ENCODE measurements at regions not wholly inside any gene's neighbourhood (a gene's known extent, or its start where the extent isn't known, plus 50 kb on each side); places are given as distances from the start of the nearest gene placed in this dataset.

DNA sequence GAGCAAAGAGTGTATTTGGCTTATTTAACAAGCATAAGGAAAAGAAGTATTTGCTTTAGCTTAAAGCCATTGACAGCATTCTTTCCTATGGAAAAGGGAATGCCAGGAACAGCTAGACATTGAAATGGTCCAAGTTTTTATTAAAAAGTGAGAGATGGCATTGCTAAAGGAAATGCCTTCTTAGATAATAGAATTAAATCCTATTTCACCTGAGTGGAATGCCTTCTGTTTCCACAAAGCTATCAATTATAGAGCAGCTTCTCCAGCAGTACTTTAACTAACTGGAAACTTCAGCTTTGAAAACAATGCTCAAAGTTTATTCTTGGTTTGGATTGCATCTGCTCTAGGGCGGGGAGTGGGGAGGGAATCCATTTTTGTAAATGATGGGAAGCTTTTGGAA lies 85.1 kb upstream of the CNKSR3 start:
- TF ChIP-seq, protein P1, sequence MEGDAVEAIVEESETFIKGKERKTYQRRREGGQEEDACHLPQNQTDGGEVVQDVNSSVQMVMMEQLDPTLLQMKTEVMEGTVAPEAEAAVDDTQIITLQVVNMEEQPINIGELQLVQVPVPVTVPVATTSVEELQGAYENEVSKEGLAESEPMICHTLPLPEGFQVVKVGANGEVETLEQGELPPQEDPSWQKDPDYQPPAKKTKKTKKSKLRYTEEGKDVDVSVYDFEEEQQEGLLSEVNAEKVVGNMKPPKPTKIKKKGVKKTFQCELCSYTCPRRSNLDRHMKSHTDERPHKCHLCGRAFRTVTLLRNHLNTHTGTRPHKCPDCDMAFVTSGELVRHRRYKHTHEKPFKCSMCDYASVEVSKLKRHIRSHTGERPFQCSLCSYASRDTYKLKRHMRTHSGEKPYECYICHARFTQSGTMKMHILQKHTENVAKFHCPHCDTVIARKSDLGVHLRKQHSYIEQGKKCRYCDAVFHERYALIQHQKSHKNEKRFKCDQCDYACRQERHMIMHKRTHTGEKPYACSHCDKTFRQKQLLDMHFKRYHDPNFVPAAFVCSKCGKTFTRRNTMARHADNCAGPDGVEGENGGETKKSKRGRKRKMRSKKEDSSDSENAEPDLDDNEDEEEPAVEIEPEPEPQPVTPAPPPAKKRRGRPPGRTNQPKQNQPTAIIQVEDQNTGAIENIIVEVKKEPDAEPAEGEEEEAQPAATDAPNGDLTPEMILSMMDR (IDR thresholded peaks at IDR 0.05): no peak
- ATAC-seq: no peak
- no peaks in the 10 kb centered on the region for H3K27me3 ChIP-seq (ENCODE audit: control insufficient read depth, insufficient read depth, low read length)
- no peak overlapping the region for H3K27ac ChIP-seq (ENCODE audit: low read length)
- DNase-seq: no peak
- Mint-ChIP-seq H3K27ac (no peak overlapping the region), H3K36me3 (no peaks in the 10 kb centered on the region), H3K4me3 (no peak overlapping the region), H3K4me1 (no peaks in the 10 kb centered on the region), H3K9me3 (no peaks in the 10 kb centered on the region), H3K27me3 (ENCODE audit: low read depth in 2 of 2) (peaks cover 0 to 3% of the 10 kb centered on the region in 2 donors)
- no peaks in the 10 kb centered on the region for H3K9me3 ChIP-seq (ENCODE audit: control insufficient read depth, insufficient read depth, low read length)
- no peak overlapping the region for H3K4me3 ChIP-seq (ENCODE audit: low read length)
- no peaks in the 10 kb centered on the region for H3K36me3 ChIP-seq (ENCODE audit: control insufficient read depth, insufficient read depth, low read length)
- intact Hi-C loops (cut with micrococcal nuclease): no loop called here
- H3K4me1 ChIP-seq (ENCODE audit: control insufficient read depth, insufficient read depth, low read length): no peaks in the 10 kb centered on the region
- 78% methylated on average over 1 of the region's 1 CpG for WGBS (ENCODE audit: insufficient coverage)

DNA sequence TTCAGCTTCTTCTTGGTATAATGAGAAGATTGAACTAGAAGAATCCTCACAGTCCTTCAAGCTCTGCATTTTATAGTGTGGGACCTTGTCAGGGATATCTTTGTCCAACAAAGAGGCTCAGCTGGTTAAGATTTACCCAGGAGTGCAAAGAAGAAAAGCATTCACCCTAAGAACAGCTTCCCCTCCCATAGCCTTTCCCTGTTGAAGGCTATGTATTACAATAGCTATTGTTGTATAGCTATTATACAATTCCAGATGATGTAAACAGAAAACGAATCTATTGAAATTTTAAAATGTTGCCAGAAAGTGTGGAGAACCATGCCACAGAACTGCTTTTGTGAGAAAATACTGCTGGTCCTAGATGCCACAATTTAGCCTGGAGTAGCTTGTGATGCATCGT lies 85.5 kb upstream of the CNKSR3 start:
- Histone ChIP-seq H3K4me3 (ENCODE audit: low read length) (no peak overlapping the region), H3K27ac (ENCODE audit: low read length) (no peak overlapping the region), H3K4me1 (ENCODE audit: control insufficient read depth, insufficient read depth, low read length) (no peaks in the 10 kb centered on the region), H3K27me3 (ENCODE audit: control insufficient read depth, insufficient read depth, low read length) (no peaks in the 10 kb centered on the region), H3K9me3 (ENCODE audit: control insufficient read depth, insufficient read depth, low read length) (no peaks in the 10 kb centered on the region), H3K36me3 (ENCODE audit: control insufficient read depth, insufficient read depth, low read length) (no peaks in the 10 kb centered on the region)
- 89% methylated on average over 2 of the region's 2 CpGs for WGBS (ENCODE audit: insufficient coverage)
- Mint-ChIP-seq H3K27ac (no peak overlapping the region), H3K4me3 (no peak overlapping the region), H3K27me3 (ENCODE audit: low read depth in 2 of 2) (peaks cover 0 to 3% of the 10 kb centered on the region in 2 donors), H3K9me3 (no peaks in the 10 kb centered on the region), H3K36me3 (no peaks in the 10 kb centered on the region), H3K4me1 (no peaks in the 10 kb centered on the region)
- ATAC-seq (no peak), DNase-seq (no peak)
- intact Hi-C loops (cut with micrococcal nuclease): no loop called here
- TF ChIP-seq, protein P1 (IDR thresholded peaks at IDR 0.05): no peak

DNA sequence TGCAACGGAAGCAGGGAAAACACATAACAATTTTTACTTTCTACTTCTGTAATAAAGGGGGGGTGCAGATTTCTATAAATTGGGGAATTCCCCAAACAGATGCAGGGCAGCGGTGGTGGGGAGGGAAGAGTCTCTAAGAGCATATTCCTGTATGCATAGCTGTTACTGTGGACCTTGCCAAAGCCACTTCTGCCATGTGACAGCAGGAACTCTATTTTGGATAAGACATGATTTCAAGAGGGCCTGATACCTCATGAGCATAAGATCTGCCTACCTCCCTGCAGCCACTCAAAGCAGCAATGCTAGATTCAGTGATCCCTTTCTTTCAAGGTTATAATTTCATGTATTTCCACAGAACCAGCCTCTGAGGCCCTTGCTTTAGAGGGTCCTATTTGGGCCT lies 86.2 kb upstream of the CNKSR3 start:
- no peaks in the 10 kb centered on the region for H3K36me3 Mint-ChIP-seq
- intact Hi-C loops (cut with micrococcal nuclease): no loop called here

GRCh38 chr6:154598399-154598798 lies 87.9 kb upstream of the CNKSR3 start:
- Mint-ChIP-seq H3K27ac (no peak overlapping the region), H3K9me3 (no peaks in the 10 kb centered on the region), H3K36me3 (no peaks in the 10 kb centered on the region), H3K4me3 (no peak overlapping the region), H3K27me3 (ENCODE audit: low read depth in 2 of 2) (peaks cover 0 to 3% of the 10 kb centered on the region in 2 donors), H3K4me1 (no peaks in the 10 kb centered on the region)
- Histone ChIP-seq H3K36me3 (ENCODE audit: control insufficient read depth, insufficient read depth, low read length) (no peaks in the 10 kb centered on the region), H3K4me1 (ENCODE audit: control insufficient read depth, insufficient read depth, low read length) (no peaks in the 10 kb centered on the region), H3K9me3 (ENCODE audit: control insufficient read depth, insufficient read depth, low read length) (no peaks in the 10 kb centered on the region), H3K27me3 (ENCODE audit: control insufficient read depth, insufficient read depth, low read length) (no peaks in the 10 kb centered on the region), H3K4me3 (ENCODE audit: low read length) (no peak overlapping the region), H3K27ac (ENCODE audit: low read length) (no peak overlapping the region)
- WGBS (ENCODE audit: insufficient coverage): 90% methylated on average over 6 of the region's 6 CpGs
- DNase-seq (no peak), ATAC-seq (no peak)
- intact Hi-C loops (cut with micrococcal nuclease): no loop called here
- TF ChIP-seq, protein P1 (IDR thresholded peaks at IDR 0.05): no peak

More for the DNA sequence above, 86.2 kb upstream of the CNKSR3 start:
- H3K9me3 ChIP-seq (ENCODE audit: control insufficient read depth, insufficient read depth, low read length): no peaks in the 10 kb centered on the region
- no peak overlapping the region for H3K4me3 Mint-ChIP-seq
- H3K4me1 ChIP-seq (ENCODE audit: control insufficient read depth, insufficient read depth, low read length): no peaks in the 10 kb centered on the region
- ATAC-seq (no peak), DNase-seq (no peak)
- H3K27me3 ChIP-seq (ENCODE audit: control insufficient read depth, insufficient read depth, low read length): no peaks in the 10 kb centered on the region
- H3K9me3 Mint-ChIP-seq: no peaks in the 10 kb centered on the region
- no peak overlapping the region for H3K4me3 ChIP-seq (ENCODE audit: low read length)
- no peak overlapping the region for H3K27ac ChIP-seq (ENCODE audit: low read length)
- H3K36me3 ChIP-seq (ENCODE audit: control insufficient read depth, insufficient read depth, low read length): no peaks in the 10 kb centered on the region
- no peak overlapping the region for H3K27ac Mint-ChIP-seq
- TF ChIP-seq, protein P1 (IDR thresholded peaks at IDR 0.05): no peak
- no peaks in the 10 kb centered on the region for H3K4me1 Mint-ChIP-seq
- WGBS (ENCODE audit: insufficient coverage): 95% methylated on average over 1 of the region's 2 CpGs
- H3K27me3 Mint-ChIP-seq (ENCODE audit: low read depth in 2 of 2): peaks cover 0 to 3% of the 10 kb centered on the region in 2 donors

Measured in natural killer cell (primary cell).